GM18511 (cell line): ENCODE measurements at regions not wholly inside any gene's neighbourhood (a gene's known extent, or its start where the extent isn't known, plus 50 kb on each side); places are given as distances from the start of the nearest gene placed in this dataset.
"Not testable (repeated sequence)": the region's sequence is repeated elsewhere in the genome, so short reads cannot be mapped to it uniquely, and the experiment has no call there.

Experiments
- ATAC-seq: cut with Tn5 transposase; IDR thresholded peaks from one replicate; pipeline ENCODE4 v1.9.1; 2021; ENCODE audit warnings: mild to moderate bottlenecking, moderate library complexity; ENCODE audit not compliant: unreplicated experiment

DNA sequence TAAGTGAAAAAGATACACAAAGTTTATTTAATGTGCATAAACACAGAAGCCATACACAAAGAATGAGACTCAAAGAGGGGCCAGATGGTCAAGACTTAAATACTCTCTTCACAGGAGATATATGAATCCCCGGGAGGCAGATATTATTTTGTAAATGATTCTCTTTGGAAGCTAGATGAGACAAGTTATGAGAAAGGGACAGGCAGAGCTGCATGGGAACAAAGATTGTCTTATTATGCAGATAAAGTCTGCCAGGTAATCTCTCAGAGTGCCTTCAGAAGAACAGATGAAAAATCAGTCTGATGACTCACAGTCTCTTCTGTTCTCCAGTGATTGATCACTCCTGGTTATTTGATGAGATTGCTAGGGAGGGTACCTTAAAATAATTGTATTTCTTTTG lies 89.0 kb downstream of the NAF1 start:
- ATAC-seq = no peak

DNA sequence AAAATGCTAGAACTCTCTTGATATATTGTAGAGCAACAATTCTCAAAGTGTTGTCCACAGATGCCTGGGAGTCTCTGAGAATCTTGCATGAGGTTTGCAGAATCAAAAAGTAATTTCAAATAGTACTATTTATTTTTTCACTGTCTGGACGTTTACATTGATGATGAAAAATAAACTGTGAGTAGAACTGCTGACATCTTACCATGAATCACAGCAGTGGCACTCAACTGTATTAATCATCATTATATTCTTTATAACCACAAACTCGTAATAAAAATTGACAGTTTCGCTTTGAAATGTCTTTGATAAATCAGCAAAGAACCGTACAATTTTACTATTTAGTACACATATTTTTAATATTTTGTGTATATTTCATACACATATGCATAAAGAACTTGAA lies 94.5 kb downstream of the NAF1 start:
- ATAC-seq = no peak

DNA sequence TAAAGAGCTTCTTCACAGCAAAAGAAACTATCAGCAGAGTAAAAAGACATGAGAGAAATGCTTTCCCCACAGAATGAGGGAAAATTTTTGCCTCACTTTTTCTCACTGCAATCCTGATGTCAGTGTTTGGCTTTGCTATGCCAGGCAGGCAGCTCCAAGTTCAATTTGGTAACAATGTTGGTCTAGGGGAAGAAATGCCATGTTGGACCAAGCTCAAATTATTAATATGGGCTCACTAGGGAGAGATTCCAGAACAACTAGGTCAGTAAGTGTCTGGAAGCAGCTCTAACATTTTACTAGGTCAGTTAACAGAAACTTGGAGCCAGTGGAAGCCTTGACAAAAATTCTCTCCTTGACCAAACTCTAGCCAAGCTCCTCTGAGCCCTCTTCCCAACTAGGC lies 95.4 kb downstream of the NAF1 start:
- no peak for ATAC-seq

DNA sequence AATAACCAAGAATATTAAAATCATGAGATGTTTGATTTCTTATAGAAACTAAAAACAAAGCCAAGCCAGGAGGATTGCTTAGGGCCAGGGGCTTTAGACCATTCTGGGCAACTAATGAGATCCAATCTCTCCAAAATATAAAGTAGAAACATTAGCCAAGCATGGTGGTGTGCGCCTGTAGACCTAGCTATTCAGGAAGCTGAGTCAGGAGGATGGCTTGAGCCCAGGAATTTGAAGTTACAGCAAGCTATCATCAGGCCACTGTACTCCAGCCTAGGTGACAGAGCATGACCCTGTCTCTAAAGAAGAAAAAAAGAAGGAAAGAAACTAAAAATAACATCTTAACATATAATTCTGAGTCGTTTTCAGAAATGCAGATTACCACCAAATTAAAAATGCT lies 96.7 kb downstream of the NAF1 start:
- no peak for ATAC-seq

DNA sequence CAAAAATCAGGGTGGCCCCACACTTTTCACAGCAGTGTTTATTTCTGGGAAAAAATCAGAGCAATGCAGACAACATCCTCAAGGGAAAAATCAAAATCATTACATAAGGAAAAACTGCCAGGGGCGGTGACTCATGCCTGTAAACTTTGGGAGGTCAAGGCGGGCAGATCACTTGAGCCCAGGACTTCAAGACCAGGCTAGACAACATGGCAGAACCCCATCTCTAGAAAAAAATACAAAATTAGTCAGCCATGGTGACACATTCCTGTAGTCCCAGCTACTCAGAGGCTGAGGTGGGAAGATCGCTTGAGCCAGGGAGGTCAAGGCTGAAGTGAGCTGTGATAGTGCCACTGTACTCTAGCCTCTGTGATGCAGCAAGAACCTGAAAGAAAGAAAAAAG lies 102.8 kb downstream of the NAF1 start:
- no peak for ATAC-seq

DNA sequence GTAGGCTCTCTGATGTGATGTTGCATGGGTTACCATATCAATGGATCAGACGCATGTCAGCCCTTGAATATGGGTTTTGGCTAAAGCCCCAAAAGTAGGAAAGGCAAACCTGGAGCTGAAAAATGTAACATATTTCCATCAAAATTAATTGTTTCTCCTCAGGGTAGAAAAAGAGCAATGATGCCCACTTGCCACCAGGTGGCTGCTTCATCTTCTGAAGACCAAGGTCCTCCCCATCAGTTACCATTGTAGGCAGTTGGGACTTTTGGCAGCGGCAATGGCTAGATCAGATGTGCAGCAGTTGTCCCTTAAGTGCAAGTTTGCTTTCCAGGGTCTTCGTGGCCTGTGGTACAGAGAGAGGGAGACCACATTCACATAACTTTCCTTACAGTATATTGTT lies 118.2 kb downstream of the NAF1 start:
- ATAC-seq = peak; percentile 80

DNA sequence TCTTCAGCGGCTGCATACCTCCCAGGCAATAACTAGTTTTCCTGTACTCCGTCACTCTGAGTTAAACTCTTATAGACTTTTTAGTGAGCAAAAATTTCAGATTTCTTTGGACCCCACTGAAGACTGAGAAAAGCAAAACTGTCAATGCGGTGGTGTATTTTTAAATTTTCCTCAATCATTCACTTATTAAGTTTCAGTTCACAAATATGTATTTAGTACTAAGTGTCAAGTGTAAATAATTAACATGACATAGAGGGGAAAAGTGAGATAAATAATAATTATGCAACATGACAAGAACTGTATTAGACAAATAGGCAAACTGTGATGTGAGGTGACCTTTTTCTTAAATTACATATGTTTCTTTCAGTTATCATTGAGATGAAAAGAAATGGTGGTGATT lies 124.4 kb downstream of the NAF1 start:
- peak; percentile 78 for ATAC-seq

DNA sequence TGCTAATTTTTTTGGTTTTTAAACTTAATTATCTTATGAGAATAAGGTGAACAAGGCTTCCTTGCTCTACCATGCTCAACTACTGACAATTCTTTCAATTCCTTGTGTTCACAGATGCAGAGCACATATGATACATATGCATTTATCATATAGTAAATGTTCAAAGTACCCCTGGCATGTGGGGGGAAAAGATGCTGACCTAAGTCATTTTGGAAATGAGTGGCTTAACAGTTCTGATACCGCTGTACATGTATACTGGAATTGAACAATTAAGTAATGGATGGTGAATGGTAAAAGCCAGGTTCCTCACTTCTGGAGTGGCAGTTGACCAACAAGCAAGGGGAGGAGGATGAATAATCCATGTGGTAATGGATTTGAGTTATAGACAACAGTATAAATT lies 149.6 kb downstream of the NAF1 start:
- no peak for ATAC-seq

DNA sequence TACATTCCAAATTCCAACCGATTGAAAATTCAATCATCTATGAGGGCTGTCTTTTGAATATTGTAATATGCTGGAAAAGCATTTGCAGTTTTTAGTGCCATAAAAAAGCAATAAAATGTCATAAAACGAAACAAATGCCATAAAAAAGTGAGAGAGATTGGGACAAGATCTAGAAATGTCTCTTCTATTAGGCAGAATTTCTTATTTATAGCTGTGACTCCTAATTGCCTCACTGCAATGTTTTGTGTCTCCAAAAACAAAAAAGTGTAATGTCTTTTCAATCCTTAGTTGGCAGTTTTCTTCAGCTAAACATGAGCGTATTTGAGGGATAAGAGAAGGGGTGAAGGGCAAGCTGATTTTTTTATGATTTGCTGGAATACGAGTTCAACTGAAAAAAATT lies 153.9 kb downstream of the NAF1 start:
- ATAC-seq = no peak

DNA sequence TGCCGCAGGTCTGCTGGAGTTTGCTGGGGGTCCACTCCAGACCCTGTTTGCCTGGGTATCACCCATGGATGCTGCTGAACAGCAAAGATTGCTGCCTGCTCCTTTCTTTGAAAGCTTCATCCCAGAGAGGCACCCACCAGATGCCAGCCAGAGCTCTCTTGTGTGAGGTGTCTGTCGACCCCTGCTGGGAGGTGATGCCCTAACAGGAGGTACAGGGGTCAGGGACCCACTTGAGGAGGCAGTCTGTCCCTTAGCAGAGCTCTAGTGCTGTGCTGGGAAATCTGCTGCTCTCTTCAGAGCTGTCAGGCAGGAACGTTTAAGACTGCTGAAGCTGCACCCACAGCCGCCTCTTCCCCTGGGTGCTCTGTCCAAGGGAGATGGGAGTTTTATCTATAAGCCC lies 162.7 kb downstream of the NAF1 start:
- no peak for ATAC-seq

DNA sequence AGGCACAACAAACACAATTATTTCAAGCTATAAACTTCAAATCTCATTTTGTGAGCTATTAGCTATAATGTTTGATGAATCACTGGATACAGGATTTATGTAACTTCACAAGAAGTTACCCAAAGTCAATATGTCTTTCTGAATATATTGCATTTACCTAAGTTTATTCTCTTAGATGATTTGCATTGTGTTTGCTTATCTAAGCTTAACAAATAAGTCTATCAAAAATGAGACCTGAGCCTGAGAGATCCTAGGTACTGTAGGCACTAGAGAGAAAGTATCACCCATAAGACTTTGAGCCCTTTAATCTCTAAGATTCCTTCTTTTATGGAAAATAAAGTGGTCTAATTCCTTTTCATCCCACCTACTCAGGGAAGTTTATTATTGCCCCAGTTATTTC lies 178.2 kb downstream of the NAF1 start:
- ATAC-seq = no peak

DNA sequence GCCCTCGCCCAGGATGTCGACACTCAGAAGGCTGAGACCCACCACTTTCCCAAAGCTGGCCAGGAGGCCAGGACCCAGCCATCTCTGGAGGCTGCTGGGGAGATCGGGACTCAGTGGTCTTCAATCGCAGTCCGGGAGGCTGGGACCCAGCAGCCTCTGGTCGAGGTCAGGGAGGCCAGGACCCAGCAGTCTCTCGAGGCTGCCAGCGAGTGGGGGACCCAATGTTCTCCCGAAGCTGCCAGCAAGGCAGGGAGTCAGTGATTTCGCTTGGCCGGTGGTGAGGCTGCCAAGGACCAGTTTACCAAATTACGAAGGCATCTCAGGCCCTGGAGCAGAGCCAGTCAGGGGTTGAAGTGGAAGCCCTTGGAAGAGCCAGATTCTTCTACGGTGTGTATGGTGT lies 181.6 kb downstream of the NAF1 start:
- no peak for ATAC-seq

DNA sequence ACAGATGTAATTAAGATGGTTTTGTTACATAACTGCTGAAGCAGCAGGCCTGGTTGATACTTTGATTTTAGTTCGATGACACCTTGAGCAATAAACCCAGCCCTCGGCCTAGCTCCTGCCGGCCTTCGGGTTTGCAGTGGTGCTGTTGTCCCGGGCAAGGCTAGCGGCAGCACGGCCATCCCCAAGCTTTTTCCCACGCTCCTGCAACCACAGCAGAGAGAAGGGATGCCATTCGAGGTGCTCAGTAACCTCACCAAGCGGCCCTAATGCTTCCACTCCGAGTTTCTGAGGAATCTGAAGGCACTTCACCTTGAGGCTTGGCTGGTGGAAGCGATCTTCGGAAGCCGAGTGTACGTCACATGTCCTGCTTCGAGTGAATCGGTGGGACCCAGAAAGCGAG lies 182.1 kb downstream of the NAF1 start:
- no peak for ATAC-seq

DNA sequence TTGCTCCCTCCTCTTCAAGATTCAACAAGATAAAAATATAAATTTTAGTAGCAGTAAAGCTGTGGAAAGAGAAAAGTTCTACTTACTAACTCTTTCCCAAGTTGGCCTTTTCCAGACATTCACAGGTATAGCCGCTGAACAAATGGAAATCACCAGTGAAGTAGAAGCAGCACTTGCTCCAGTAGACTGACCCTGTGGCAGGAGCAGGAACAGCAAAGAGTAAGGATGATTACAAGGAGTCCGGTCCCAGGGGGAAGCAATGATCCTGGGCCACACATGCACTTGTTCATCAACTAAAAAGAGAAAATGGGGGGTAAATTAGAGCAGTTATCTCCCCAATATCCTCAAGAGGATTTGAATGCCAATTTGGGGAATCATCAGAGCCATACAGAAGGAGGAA lies 184.9 kb downstream of the NAF1 start:
- no peak for ATAC-seq

DNA sequence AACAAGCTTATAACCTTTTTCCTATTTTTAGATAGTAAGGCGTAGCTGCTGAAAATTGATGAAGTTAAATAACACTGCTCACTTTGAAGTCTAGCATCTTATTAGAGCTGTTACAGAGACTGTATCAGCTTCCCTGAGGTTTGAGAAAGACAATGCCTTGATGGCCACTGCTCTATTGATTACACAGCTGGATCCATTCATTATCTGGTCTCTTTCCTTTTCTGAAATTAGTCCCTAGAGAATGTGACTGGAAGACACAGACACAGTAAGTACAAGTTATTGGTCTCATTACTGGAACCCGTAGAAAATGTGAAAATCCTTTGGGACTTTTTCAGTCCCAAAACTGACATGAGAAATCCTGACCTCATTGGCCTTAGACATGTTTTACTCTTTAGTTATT lies 188.3 kb downstream of the NAF1 start:
- no peak for ATAC-seq

DNA sequence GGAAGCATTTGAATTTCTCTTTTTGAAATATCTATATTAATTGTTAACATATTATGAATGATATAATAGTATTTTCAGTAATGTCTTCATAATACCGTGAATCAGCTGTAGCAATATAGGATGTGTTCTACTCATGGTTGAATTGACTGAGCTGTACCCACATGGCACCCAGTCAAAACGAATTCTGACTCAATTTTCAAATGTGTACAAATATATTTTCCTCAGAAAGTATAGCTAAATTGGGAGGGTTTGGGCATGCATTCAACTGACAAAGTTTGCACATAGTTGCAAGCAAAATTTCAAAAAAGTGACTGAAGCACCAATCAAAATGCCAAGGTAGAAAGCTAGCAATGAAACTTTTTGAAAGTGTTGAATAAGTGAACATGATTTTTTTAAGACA lies 188.9 kb downstream of the NAF1 start:
- ATAC-seq = no peak

DNA sequence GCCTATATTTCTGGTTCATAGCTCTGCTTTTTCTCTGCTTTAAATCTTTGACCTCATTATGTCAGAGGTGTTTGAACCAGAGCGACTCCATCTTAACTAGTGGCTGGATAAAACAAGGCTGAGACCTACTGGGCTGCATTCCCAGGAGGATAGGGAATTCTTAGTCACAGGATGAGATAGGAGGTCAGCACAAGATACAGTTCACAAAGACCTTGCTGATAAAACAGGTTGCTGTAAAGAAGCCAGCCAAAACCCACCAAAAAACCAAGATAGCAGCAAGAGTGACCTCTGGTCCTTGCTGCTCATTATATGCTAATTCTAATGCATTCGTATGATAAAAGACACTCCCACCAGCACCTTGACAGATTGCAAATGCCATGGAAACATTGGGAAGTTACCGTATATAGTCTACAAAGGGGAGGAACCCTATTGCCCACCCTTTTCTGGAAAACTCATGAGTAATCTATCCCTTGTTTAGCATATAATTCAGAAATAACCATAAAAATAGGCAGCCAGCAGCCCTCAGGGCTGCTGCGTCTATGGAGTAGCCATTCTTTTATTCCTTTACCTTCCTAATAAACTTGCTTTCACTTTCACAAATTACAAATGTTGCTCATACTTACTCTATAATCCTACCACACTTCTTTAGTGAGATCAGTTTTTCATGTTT lies 193.9 kb downstream of the NAF1 start:
- ATAC-seq = no peak

DNA sequence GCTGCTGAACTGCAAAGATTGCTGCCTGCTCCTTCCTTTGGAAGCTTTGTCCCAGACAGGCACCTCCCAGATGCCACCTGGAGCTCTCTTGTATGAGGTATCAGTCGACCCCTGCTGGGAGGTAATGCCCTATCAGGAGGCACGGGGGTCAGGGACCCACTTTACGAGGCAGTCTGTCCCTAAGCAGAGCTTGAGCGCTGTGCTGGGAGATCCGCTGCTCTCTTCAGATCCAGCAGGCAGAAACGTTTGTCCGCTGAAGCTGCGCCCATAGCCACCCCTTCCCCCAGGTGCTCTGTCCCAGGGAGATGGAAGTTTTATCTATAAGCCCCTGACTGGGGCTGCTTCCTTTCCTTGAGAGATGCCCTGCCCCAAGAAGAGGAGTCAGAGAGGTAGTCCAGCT lies 197.5 kb downstream of the NAF1 start:
- ATAC-seq = no peak

DNA sequence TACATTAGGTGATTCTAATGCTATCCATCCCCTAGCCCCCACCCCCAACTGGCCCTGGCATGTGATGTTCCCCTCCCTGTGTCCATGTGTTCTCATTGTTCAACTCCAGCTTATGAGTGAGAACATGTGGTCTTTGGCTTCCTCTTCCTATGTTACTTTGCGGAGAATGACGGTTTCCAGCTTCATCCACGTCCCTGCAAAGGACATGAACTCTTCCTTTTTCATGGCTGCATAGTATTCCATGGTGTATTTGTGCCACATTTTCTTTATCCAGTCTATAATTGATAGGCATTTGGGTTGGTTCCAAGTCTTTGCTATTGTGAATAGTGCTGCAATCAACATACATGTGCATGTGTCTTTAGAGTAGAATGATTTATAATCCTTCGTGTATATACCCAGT lies 200.7 kb downstream of the NAF1 start:
- ATAC-seq = not testable (repeated sequence)

DNA sequence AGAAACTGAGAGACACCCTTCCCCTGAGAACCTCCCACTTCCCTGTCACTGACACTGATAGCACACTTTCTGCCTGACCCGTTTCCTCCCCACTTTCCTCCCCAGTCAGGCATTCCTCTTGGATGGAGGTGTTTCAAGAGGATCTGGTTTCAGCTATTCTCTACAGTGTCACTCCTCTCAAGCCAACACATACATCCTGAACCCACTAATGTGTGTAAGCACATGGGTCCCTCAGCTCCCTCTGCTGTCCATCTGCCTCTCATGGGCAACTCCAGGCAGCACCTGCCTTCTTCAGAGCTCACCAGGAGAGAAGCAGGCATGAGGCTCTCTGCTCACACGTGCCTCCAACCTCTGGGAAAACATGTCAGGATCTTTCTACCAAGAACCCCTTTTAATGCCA lies 207.6 kb downstream of the NAF1 start:
- ATAC-seq = peak; percentile 90

DNA sequence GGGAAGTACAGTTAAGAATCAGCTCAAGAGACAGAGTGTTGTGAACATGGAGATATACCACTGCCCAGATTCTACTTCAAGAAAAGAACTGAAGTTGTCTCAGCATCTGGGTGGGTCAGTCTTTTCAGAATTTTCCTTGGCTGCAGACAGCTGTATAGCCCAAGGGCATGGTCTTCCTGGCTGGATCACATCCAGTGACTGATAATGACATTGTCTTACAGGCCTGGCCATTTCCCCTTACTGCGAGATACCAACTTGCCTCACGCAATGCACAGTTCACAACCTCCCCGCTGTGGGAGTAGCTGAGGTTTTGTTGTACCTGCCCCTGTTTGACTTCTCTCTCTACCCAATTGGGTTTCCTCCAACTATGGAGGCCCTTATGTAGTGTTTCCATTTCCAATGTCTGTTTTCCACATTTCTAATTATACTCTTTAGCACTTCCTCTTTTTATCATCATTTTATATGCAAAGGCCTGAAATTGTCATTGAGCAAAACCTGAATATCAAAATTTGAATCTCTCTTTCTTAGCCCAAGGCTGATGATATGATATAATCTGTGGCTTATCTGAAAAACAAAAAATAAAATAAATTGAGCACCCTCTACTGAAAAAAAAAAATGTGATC lies 209.1 kb downstream of the NAF1 start:
- ATAC-seq = no peak

DNA sequence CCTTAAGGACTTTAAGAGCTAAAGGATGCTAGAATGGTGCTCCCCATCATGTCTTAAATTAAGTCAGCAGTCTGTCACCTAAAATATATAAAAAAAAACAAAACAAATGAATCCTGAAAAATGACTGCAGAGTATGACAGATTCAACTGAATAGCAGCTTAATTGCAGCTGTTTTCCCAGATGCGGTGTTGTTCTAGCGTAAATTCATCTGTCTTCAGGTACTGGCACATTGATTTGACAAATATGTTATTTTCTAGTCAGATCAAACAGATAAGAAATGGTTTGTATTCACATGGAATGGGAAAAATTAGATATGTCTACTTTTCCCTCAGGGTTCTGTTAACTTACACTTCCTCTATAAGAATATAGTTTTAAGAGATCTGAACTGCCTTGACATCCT lies 211.7 kb downstream of the NAF1 start:
- ATAC-seq = no peak

DNA sequence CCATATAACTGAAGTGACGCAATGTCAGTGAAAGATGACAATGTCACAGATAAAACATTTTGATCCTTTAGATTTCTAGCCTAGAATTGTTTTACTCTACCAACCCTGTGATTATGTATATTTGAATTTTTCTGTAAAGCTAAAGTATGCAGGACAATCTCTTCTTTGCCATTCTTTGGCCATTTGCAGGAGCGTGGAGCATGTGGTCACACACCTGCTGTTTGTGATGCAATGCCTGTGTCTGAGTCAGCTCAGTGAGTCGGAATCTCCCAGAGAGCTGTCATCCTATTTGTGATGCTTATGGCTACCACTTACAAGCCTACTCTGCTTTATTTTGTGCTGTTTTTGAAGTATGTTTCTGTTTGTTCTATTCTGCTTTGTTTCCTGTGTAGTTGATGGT lies 214.5 kb downstream of the NAF1 start:
- ATAC-seq = no peak
